Subcutaneous abdominal adipose tissue (tissue), 5 donors: ENCODE measurements at regions not wholly inside any gene's neighbourhood (a gene's known extent, or its start where the extent isn't known, plus 50 kb on each side); places are given as distances from the start of the nearest gene placed in this dataset.
"Not testable (repeated sequence)": the region's sequence is repeated elsewhere in the genome, so short reads cannot be mapped to it uniquely, and the experiment has no call there.

ENCODE experiments used
- H3K27ac ChIP-seq: one replicate; pipeline ENCODE4 v1.7.0; 2013; ENCODE audit warnings: low read depth, mild to moderate bottlenecking, inconsistent platforms, low read length, moderate library complexity
- H3K27me3 ChIP-seq, 5 donors: one replicate each; pipeline ENCODE4 v1.7.0; 2013; ENCODE audit warnings: low read length in 5 of 5, inconsistent platforms in 1 of 5; ENCODE audit not compliant: control insufficient read depth in 5 of 5, insufficient read depth in 4 of 5
- H3K36me3 ChIP-seq, 5 donors: one replicate each; pipeline ENCODE4 v1.7.0; 2013; ENCODE audit warnings: low read length in 5 of 5; ENCODE audit not compliant: control insufficient read depth in 5 of 5, insufficient read depth in 5 of 5
- H3K4me1 ChIP-seq, 5 donors: one replicate each; pipeline ENCODE4 v1.7.0; 2013; ENCODE audit warnings: low read length in 5 of 5, mild to moderate bottlenecking in 3 of 5, moderate library complexity in 1 of 5; ENCODE audit not compliant: control insufficient read depth in 5 of 5, insufficient read depth in 5 of 5
- H3K4me3 ChIP-seq, 5 donors: one replicate each; pipeline ENCODE4 v1.7.0; 2013; ENCODE audit warnings: low read length in 5 of 5, low read depth in 1 of 5
- H3K9ac ChIP-seq, 5 donors: one replicate each; pipeline ENCODE4 v1.7.0; 2013; ENCODE audit warnings: low read length in 5 of 5, mild to moderate bottlenecking in 4 of 5, moderate library complexity in 3 of 5
- H3K9me3 ChIP-seq, 5 donors: one replicate each; pipeline ENCODE4 v1.7.0; 2013; ENCODE audit warnings: low read length in 5 of 5; ENCODE audit not compliant: control insufficient read depth in 5 of 5
- donor health status: healthy.
- donor health status: healthy.
- donor health status: healthy.
- donor health status: healthy.
- donor health status: healthy.

GRCh38 chr1:234808459-234808858, 198.5 kb upstream of the IRF2BP2 start:
- not testable (repeated sequence) for H3K36me3 ChIP-seq, H3K4me1 ChIP-seq, H3K4me3 ChIP-seq, H3K27me3 ChIP-seq, H3K27ac ChIP-seq, H3K9me3 ChIP-seq, H3K9ac ChIP-seq

- H3K9ac ChIP-seq, H3K4me3 ChIP-seq, H3K27ac ChIP-seq, H3K4me1 ChIP-seq, H3K36me3 ChIP-seq, H3K27me3 ChIP-seq, H3K9me3 ChIP-seq: not testable (repeated sequence)
Measured at GRCh38 chr1:234807705-234808104, 197.7 kb upstream of the IRF2BP2 start.

- H3K4me3 ChIP-seq, H3K27ac ChIP-seq, H3K4me1 ChIP-seq: not testable (repeated sequence)
Measured at GRCh38 chr1:234802586-234802985, 192.6 kb upstream of the IRF2BP2 start.

GRCh38 chr1:234801636-234802035, 191.7 kb upstream of the IRF2BP2 start:
- not testable (repeated sequence) for H3K4me1 ChIP-seq, H3K36me3 ChIP-seq, H3K27ac ChIP-seq, H3K4me3 ChIP-seq, H3K9ac ChIP-seq, H3K27me3 ChIP-seq, H3K9me3 ChIP-seq

More at GRCh38 chr1:234802586-234802985, 192.6 kb upstream of the IRF2BP2 start:
- not testable (repeated sequence) for H3K27me3 ChIP-seq, H3K9ac ChIP-seq, H3K36me3 ChIP-seq, H3K9me3 ChIP-seq

- H3K4me1 ChIP-seq, H3K4me3 ChIP-seq, H3K9ac ChIP-seq, H3K36me3 ChIP-seq, H3K9me3 ChIP-seq, H3K27me3 ChIP-seq, H3K27ac ChIP-seq: not testable (repeated sequence)
Measured at GRCh38 chr1:234801147-234801546, 191.2 kb upstream of the IRF2BP2 start.

DNA sequence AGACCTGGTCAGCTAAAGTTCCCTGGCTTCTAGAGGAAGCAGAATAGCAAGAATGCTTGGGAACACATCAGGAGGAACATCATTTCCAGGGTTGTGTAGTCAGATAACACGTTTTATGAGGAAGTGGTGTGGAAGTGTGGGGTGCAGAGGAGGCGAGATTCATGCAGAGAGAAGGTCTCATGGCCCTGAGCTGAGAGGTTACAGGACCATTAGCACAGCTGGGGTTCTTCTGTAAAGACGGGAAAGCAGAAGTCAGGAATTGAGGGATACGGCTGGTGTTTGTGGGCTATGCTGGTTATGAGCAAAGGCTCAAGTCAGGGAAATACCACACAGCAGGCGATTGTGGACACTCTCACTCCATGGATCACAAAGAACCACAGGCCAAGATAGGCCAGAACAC, 190.6 kb upstream of the IRF2BP2 start:
- H3K9me3 ChIP-seq, H3K9ac ChIP-seq, H3K36me3 ChIP-seq, H3K27me3 ChIP-seq, H3K4me3 ChIP-seq, H3K27ac ChIP-seq, H3K4me1 ChIP-seq: not testable (repeated sequence)

DNA sequence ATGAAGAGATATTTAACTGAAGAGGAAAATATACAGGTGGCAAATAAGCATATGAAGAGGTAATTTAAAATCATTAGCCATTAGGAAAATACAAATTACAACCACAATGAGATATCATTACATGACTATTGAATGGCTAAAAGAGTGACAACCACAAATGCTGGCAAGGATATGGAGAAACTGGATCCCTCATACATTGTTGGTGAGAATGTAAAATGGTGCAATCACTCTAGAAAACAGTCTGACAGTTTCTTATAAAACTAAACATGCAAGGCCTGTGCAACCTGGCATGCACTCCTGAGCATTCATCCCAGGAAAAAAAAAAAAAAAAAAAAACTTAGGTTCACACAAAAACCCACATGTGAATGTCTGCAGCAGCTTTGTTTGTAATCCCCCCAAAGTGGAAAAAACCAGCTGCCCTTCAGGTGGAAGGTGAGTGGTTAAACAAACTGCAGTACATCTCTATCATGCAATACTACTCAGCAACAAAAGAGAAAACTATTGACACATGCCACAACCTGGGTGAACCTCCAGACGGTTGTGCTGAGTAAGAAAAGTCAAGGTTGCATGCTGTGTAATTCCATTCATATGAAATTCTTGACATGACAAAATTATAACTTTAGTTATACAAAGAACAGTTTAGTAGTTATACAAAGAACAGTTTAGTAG, 189.2 kb upstream of the IRF2BP2 start:
- H3K27me3 ChIP-seq, H3K4me3 ChIP-seq, H3K27ac ChIP-seq, H3K9me3 ChIP-seq, H3K36me3 ChIP-seq, H3K4me1 ChIP-seq, H3K9ac ChIP-seq: not testable (repeated sequence)

DNA sequence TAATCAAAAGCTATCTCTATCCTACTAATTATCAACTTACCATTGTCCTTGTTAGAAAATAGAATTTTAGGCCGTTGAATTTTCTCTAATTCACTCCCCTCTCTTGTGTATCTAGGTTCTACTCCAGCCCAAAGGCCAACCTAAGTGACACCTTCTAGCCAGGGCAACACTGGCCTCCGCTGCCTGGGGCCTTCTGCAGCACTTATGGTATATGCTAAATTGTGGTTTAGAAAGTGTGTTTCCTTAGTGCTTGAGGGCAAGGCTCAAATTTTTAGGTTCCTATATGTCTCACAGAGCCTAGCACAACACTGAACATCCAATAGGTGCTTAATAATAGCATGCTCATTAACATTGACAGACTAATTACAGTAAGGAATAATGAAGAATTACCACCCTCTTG, 187.2 kb upstream of the IRF2BP2 start:
- not testable (repeated sequence) for H3K27ac ChIP-seq, H3K27me3 ChIP-seq, H3K4me1 ChIP-seq, H3K36me3 ChIP-seq, H3K9ac ChIP-seq, H3K4me3 ChIP-seq, H3K9me3 ChIP-seq

GRCh38 chr1:234796438-234796792, 186.4 kb upstream of the IRF2BP2 start:
- H3K27ac ChIP-seq, H3K27me3 ChIP-seq, H3K9me3 ChIP-seq, H3K9ac ChIP-seq, H3K4me1 ChIP-seq, H3K4me3 ChIP-seq, H3K36me3 ChIP-seq: not testable (repeated sequence)

- H3K27ac ChIP-seq = not testable (repeated sequence)
Measured at GRCh38 chr1:234795711-234796437, 185.9 kb upstream of the IRF2BP2 start.

More at GRCh38 chr1:234795711-234796437, 185.9 kb upstream of the IRF2BP2 start:
- H3K9me3 ChIP-seq, H3K4me3 ChIP-seq, H3K27me3 ChIP-seq, H3K4me1 ChIP-seq, H3K9ac ChIP-seq, H3K36me3 ChIP-seq: not testable (repeated sequence)
